HG02759 (cell line): ENCODE measurements at regions not wholly inside any gene's neighbourhood (a gene's known extent, or its start where the extent isn't known, plus 50 kb on each side); places are given as distances from the start of the nearest gene placed in this dataset.
"Not testable (repeated sequence)": the region's sequence is repeated elsewhere in the genome, so short reads cannot be mapped to it uniquely, and the experiment has no call there.

Experiments
- ATAC-seq: cut with Tn5 transposase; IDR thresholded peaks from one replicate; pipeline ENCODE4 v1.9.1; 2021; ENCODE audit warnings: mild to moderate bottlenecking, moderate library complexity; ENCODE audit not compliant: unreplicated experiment

- ATAC-seq = not testable (repeated sequence)
These were observed 178.7 kb upstream of the ROPN1B start for GRCh38 chr3:125790312-125790711.

- ATAC-seq = not testable (repeated sequence)
These were observed 178.0 kb upstream of the ROPN1B start for GRCh38 chr3:125791021-125791420.

GRCh38 chr3:125810010-125810409 is 159.0 kb upstream of the ROPN1B start:
- not testable (repeated sequence) for ATAC-seq

DNA sequence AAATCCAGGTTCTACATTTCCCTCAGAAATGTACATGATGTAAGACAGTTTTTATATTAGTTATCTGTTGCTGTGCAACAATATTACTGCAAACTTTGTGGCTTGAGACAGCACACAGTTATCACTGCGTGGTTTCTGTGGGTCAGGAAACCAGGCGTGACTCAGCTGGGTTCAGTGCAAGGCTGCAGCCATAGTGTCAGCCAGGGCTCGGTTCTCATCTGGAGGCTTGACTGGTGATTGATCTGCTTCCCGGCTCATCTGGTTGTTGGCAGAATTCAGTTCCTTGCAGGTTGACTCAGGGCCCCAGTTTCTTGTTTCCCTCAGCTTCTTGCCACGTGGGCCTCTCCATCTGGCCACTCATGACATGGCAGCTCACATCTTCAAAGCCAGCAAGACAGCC is 146.8 kb upstream of the ROPN1B start:
- not testable (repeated sequence) for ATAC-seq

DNA sequence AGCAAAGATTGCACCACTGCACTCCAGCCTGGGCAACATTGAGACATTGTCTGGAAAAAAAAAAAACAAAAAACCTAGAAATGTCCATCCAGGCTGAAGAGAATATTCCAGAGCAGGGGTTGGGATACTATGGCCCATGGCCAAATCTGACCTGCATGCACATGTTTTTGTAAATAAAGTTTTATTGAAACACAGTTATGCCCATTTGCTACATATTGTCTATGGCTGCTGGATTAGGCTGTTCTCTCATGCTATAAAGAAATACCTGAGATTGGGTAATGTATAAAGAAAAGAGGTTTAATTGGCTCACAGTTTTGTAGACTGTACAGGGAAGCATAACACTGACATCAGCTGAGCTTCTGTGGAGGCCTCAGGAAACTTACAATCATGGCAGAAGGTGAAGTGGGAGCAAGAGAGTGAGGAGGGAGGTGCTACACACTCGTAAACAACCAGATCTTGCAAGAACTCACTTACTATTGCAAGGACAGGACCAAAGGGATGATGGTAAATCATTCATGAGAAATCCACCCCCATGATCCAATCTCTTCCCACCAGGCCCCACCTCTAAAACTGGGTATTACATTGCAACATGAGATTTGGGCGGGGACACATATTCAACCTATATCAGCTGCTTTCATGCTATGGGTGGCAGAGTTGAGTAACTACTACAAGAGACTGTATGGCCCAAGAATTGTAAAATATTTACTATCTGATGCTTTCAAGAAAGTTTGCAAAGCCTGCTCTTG is 137.8 kb upstream of the ROPN1B start:
- not testable (repeated sequence) for ATAC-seq

GRCh38 chr3:125835562-125835961 is 133.4 kb upstream of the ROPN1B start:
- ATAC-seq = not testable (repeated sequence)

GRCh38 chr3:125836011-125836551 is 132.9 kb upstream of the ROPN1B start:
- not testable (repeated sequence) for ATAC-seq

DNA sequence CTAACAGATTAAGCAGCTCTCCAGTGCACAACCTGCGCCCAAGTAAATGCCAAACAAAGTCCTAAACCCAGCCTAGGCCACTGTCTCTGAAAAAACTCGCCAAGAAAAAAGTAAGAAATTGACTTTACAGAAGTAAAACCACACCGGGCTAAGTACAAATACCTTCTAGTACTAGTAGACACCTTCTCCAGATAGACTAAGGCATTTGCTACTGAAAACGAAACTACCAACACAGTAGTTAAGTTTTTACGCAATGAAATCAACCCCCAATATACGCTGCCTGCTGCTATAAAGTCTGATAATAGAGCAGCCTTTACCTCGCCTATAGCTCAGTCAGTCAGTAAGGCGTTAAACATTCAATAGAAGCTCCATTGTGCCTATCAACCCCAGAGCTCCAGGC is 132.2 kb upstream of the ROPN1B start:
- not testable (repeated sequence) for ATAC-seq

GRCh38 chr3:125838857-125839256 is 130.1 kb upstream of the ROPN1B start:
- not testable (repeated sequence) for ATAC-seq

DNA sequence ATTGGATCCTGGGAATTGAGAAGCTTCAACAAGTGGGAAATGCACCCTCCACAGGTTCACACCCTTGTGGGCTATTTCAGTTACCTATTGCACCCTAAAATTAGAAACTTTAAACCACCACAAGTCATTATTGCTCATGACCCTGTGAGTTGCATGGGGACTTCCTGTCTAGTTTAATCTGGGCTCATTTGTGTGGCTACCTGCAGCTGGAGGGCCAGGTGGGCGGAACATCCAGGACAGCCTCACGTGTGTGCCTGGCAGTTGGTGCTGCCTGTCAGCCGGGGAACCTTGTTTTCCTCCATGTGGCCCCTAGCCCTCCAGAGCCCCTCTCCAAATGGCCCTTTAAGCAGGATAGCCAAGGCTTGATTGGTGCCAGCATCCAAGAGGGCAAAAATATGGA is 128.5 kb upstream of the ROPN1B start:
- ATAC-seq = not testable (repeated sequence)

GRCh38 chr3:125847966-125848365 is 121.0 kb upstream of the ROPN1B start:
- ATAC-seq = not testable (repeated sequence)

- ATAC-seq = not testable (repeated sequence)
These were observed 114.0 kb upstream of the ROPN1B start for GRCh38 chr3:125855006-125855405.

DNA sequence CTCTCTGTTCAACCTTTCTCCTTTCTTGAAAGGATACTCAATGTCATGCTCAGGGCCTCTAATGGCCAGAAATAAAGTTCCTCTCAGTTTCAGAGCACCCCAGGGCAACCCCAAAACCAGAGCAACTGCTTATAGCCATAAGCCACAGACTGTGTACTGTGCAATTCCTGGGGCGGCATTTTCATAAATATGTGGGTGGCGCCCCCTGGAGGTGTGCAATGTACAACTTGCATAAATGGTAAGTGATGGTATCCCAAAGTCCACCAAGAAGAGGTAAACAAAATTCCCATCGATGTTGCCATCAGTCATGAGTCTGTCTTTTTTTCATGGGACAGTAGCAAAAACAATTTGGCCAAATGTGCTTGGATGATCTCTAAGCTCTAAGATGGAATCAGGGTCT is 108.4 kb upstream of the ROPN1B start:
- ATAC-seq = not testable (repeated sequence)

- not testable (repeated sequence) for ATAC-seq
These were observed 106.1 kb upstream of the ROPN1B start for GRCh38 chr3:125862841-125863254.

- ATAC-seq = not testable (repeated sequence)
These were observed 104.4 kb upstream of the ROPN1B start for GRCh38 chr3:125864532-125864931.

DNA sequence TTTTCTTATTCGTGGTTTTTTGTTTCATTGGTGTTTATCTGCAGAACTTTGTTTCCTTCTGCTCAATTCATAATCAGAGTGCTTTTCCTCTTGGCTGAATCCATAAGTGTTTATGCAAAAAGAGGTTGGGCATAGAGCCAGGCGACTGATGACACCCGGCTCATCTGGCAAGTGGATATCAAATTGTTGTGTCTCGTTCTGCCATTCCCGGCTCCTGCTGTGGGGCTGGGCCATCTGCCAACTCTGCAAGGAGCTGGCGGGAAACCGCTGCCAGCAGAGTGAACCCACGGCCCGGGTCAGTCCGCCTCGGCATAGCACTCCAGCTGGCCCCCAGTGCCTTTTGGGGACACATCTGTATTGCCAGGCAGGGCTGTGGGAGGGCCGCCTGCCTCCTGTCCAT is 83.0 kb upstream of the ROPN1B start:
- not testable (repeated sequence) for ATAC-seq

DNA sequence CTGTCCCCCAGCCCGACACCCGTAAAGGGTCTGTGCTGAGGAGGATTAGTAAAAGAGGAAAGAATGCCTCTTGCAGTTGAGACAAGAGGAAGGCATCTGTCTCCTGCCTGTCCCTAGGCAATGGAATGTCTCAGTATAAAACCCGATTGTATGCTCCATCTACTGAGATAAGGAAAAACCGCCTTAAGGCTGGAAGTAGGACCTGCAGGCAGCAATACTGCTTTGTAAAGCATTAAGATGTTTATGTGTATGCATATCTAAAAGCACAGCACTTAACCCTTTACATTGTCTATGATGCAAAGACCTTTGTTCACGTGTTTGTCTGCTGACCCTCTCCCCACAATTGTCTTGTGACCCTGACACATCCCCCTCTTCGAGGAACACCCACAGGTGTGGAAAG is 69.8 kb upstream of the ROPN1B start:
- not testable (repeated sequence) for ATAC-seq

- ATAC-seq = not testable (repeated sequence)
These were observed 67.5 kb upstream of the ROPN1B start for GRCh38 chr3:125901473-125901872.

GRCh38 chr3:125903780-125904455 is 65.1 kb upstream of the ROPN1B start:
- not testable (repeated sequence) for ATAC-seq

GRCh38 chr3:125907279-125907678 is 61.7 kb upstream of the ROPN1B start:
- not testable (repeated sequence) for ATAC-seq

DNA sequence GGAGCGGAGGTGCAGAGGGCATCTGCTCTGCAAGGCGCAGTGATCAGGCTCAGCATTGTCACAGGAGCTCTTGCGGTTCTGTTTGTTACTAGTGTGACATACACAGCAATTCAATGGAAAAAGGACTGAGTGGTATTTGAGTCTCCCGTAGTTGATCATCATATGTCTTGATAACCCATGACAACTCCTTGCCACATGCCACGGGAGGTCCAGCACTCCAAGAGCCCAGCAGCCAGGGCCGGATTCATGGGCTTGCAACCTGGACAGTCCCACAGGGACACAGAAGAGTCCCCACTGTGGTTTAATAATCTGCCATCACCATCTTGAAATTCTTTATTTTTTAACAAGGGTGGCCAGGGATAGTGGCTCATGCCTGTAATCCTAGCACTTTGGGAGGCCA is 58.1 kb upstream of the ROPN1B start:
- not testable (repeated sequence) for ATAC-seq
